GM21381 (cell line): ENCODE measurements at regions not wholly inside any gene's neighbourhood (a gene's known extent, or its start where the extent isn't known, plus 50 kb on each side); places are given as distances from the start of the nearest gene placed in this dataset.

Experiments
- ATAC-seq: cut with Tn5 transposase; IDR thresholded peaks from one replicate; pipeline ENCODE4 v1.9.1; 2021; ENCODE audit warnings: mild to moderate bottlenecking, moderate library complexity; ENCODE audit not compliant: unreplicated experiment

DNA sequence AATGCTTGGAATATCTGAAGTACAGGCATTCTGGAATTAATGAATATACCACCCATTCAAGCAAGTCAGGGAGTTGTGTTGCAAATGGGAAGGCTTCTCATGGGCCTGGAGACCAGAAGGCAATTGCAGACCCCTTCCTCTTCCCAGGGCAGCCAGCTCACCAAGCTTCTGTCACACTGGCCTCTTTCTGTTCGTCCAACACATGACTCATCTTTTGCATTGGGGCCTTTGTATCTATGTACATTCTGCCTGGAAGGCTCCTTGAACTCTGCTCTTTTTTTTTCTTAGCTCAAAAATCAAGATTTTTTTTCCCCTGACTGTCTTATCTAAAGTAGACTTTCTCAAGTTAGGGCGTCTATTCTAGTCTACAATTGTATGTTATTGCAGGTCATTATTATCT, 132.9 kb upstream of the MYLIP start:
- no peak for ATAC-seq

DNA sequence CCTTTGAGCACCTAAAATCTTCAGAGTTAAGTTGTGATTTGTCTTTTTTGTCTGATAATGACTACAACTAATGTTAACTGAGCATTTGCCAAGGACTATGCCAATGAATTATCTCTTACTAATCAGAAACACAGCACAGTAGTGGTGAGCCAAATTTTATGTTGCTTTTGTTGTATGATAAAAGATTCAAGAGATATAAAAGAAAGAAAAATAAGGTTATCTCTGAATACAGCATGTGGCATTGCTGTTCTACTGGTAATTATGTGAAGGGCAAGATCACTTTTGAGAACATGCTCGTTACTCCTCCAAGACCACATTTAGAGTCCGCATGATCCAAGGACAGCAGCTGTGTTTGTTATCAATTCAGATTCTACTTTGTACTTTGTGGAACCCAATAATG, 133.4 kb upstream of the MYLIP start:
- ATAC-seq = no peak

DNA sequence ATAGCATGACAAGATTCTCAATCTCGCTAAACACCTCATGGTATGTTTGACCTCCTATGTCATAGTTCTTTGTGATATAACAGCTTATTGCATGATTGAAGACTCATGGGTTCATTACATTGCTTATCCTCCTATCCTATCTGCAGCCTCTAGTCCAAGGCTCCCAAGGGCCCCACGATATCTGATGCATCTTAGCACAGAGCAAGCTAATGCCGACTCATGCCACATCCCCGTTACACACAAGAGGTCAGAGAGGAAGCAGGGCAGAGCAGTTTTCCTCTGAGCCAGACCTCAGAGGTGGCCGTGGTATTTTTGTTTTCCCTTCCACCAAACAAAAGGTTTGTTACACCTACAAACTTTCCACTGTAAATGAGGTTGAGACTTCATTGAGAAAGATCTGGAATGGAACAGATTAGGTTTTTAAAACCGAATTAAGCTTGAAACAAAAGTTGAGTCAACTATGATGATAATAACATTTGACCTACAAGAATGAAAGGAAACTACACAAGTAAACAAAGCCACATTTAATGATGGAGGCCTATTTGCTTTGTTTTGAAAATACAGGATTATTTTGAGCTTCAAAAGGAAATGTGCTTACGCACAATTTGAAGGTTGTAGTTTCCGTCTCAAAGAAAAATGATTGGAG, 133.9 kb upstream of the MYLIP start:
- no peak for ATAC-seq

DNA sequence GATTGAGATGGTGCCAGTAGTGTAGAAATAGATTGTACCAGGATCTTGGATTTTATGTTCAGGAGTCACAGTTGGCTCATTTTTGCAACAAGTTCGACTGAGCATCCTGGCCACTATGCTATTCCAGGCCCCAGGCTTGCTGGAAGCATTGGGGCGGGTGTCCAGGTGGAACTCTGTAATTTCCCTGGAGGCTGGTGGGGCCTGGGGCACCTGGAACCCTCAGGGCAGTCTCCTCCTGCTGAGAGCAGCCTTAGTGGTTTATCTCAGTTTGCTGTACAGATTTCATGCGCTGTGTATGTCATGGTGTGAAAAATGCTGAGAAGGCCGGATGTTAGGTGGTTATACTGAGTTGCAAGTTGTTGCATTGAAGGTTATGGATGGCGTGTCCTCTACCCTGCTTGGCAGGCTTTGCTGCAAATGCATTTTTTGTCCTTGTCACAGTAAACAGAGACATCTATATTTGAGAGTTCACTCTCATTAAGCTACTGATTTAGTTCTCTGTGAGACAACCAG, 135.1 kb upstream of the MYLIP start:
- no peak for ATAC-seq

DNA sequence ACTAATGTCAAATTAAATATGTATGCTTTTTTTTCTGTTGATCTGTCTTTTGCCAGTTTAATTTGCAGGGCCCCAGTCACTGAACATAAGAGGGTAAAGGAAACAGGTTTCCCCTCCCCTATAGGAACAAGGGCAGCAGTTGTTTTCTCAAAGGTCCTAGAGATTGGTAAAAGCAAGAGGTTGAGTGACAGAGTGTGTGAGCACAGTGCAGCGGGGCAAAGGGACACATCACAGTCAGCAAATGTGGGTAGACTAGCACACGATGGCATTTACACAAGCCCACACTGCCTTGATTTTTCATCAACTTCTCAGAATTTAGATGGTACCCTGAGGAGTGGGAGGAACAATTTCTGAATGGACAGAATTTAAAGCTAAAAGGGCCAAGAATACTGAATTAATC, 138.7 kb upstream of the MYLIP start:
- ATAC-seq = no peak

DNA sequence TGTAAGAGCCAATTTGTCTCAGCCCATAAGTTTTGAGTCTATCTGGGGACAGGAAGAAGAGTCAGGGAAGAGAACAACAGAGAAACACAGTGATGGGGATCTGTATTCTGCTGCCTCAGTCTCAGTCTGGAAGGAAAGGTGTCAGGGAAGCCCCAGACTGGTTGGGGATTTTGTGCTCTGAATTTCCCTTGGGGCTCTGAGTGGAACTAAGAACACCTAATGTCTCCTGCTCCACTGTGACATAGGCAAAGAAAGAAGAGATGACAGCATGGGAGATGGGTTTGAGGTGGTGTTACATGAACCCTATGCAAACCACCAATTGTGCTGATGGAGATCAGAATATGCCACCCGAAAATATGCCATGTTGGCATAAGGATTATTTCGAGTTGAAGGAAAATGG, 139.5 kb upstream of the MYLIP start:
- peak; percentile 64 for ATAC-seq

DNA sequence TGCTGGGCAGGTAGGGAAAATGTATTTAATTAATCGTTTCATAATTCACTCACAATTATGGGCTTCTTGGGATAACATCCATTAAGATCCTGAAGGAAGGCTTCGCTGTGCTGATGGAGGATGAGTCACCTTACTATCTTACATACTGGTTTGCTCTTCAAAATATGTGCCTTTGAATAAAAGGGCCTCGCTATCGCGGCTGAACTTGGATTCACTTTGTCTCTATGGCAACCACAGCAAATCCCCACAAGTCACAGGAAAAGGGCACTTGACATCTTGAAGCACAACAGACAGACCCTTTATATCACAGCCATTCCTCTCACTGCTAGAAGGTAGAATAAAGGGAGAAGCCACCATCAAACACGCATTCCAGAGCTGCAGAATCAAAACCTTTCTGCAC, 141.3 kb upstream of the MYLIP start:
- no peak for ATAC-seq

DNA sequence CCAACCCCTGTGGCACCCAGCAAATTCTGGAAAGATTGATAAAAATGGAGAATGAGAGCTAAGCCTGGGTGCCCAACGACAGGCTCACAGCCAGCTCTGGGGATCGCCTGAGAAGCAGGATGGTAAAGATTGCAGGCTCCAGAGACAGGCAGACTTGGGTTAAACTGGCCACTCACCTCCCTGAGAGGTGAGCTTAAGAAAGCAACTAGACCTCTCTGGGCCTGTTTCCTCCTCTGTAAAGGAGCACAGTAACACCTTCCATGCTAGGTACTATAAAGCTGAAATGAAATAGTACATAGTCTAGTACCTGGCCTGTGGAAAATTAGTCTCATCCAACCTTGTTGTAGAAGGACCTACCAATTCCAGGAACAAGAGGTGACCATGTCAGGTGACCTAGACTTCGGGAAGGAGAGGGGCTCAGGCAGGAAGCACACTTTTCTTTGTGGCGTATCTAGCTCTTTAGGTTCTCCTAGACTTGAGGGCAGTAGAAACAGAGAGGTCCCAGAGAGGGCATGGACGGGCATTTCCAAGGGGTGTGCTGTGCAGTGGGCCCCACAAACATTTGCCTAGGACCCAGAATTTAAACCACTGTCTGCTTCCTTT, 142.8 kb upstream of the MYLIP start:
- no peak for ATAC-seq

DNA sequence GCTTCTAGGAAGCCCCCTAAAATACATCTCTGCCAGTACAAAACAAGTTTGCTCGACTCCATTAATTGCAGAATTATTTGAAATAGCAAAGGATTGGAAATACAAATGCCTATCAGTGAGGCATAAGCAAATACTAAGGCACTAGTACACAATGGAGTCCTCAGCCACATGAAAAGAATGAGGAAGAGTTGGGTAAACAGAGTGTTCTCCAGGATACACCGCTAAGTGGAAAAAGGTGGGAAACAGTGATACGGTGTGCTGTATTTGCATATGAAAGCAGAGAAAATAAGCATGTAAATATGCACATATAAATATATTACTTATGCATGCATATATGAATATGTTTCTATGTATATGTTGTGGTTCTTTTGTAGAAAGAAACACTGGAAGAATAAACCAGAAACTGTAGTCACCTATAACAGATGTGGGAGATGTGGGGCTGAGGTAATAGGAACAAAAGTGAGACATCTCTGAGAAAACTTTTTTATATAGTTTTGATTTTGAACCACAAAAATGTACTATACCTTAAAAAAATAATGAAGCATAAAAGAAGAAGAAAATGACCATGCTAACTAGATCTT, 143.4 kb upstream of the MYLIP start:
- no peak for ATAC-seq

DNA sequence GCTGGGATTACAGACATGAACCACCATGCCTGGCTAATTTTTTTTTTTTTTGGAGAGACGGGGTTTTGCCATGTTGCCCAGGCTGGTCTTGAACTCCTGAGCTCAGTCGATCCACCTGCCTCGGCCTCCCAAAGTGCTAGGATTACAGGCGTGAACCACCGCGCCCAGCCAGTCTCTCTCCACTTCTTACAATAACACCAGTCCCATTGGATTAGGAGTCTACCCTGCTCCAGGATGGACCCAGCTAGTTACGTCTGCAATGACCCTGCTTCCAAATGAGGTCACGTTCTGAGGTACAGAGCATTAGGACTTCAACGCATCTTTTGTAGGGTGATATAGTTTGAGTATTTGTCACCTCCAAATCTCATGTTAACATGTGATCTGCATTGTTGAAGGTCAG, 146.9 kb upstream of the MYLIP start:
- ATAC-seq = no peak

DNA sequence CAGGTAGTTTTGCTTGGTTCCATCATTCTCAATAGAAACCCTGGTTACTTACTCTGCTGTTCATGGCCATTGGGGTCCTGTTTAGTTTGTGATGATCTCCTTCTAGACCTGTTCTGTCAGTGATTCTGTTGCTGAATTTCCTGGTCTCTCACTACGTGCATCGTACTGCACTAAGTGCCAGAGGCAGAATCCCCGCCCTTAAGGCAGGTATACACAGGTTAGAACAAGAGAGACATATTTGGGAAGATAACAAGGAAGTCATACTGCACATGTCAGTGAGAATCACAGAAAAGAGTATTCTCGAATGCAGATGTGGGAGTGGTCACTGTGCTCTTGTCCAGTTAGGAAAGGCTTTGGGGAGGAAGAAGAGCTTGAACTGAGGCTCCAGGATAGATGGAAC, 148.1 kb upstream of the MYLIP start:
- ATAC-seq = no peak

DNA sequence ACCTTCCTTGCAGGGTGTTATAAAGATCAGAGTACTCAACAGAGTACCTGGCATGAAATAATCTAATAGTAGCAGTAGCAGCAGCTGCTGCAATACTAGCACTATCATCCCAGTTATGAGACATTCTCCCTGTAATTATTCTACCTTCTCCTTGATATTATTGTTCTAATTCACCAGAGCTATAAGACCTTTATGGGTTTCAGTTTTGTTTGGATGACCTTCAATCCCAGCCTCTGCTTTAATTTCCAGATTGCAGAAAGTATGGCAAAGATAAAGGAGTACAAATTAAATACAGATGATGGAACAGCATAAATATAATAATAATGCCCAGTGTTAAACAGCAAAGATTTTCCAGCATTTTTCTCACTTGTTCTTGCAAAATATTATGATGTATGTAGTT, 150.5 kb upstream of the MYLIP start:
- ATAC-seq = no peak

DNA sequence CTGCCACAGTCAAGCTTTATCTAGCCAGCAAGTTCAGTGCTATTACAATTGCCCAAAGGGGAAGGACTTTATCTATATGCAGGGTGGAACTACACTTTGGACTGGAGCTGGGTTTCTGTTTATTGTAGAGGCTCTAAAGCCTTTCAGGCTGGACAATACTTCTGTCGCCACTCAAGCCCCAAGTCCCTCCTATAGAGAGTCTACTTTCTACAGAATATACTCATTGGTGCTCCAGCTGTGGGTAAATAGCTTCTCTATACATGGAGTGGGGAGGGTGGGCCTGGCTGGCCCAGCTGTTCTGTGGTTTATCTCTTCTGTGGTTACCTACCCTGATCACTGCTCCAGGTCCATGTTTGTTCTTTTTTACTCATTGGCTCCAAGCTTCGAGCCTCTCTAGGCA, 151.8 kb upstream of the MYLIP start:
- ATAC-seq = no peak

DNA sequence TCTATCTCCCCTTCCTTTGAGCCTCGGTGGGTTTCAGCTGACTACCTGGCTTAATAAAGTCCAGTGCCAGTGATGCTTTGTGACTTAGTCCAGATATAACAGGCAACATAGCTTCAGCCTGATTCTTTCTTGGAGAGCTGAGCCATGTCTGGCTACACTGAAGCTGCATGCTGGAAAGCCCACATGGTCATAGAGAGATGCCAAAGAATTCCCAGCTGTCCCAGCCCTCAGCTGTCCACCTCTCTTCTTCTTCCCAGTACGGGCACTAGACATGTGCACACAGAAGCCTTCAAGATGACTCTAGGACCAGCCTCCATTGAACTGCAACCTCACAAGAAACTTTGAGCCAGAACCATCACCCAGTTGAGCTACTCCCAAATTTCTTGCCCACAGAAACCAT, 154.1 kb upstream of the MYLIP start:
- no peak for ATAC-seq

DNA sequence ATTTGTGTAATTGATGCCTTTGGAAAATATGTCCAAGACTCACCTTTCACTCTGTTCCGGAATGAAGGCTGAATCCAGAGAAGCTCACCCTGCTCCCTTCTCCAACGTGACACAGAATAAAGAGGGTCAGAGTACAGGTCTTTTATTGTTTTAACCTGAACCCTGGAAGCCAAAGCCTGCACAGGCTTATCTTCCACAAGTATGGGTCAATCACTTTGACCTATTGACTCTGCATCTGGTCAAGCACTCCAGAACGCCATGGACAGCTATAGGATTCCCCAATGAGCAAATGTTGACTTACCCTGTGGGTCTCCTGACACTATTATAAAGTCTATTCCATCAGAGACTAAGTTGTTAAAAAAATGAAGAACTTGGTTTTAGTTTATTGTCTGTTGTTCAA, 158.4 kb upstream of the MYLIP start:
- no peak for ATAC-seq

DNA sequence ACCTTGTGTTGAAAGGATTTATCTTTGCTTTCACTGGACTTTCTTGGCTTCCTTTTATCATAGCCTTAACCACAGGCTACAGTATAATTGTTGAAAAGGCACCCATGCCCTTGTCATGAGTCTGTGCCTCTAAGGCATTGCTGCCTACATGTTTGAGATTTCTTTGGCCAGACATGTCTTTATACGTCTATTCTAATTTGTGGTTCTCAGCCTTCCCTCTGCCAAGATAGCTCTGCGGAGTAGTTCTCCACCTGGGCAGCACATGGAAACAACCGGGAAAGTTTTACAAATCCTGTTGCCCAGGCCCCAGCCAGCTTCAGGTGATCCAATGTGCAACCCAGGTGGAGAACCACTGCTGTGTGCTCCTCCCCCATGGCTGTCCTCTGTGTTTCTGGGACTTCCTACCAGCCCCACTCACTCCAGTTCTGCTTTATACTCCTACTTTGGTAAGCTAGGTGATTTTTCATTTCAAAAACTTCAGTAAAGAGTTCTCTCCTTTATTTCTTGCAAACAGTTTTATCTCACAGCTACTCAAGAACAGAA, 159.6 kb upstream of the MYLIP start:
- no peak for ATAC-seq

DNA sequence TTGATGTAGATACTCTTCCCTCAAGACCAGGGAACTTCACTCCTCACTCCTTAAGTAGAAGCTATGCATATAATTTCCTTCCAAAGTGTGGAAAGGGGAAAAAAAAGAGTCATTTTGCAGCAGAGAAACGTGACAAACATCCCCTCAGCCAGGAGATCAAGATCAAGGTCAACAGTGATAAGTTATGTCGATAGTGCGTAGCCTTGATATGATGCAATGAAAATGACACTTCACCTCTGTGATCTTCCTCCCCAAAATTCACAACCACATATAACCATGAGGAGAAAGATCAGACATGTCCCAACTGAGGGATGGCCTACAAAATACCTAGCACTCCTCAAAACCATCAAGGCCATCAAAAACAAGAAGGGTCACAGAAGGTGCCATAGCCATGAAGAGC, 160.4 kb upstream of the MYLIP start:
- no peak for ATAC-seq

DNA sequence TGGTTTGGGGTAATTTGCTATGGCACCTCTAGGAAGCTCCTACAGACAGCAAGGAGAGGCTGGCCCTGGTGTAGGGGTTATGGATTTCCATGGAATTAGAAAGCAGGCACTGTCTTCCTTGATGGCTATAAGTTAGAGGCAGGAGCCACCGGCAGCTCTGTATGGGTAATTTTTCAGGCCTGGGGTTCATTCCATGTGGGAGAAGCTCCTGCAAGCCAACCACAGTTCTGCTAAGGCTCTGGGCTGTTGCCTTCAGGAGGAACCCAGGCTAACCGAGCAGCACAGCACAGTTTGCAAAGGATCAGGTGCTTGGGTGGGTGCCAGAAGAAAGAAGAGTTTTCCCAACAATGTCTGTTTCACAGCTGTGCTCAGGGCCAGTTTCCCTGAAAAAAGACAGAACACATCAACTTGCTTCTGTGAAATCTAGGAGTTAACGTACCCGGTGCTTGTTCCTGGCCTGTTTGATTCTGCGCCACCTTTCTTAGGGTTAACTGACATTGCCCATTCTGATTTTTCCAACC, 162.8 kb upstream of the MYLIP start:
- no peak for ATAC-seq

DNA sequence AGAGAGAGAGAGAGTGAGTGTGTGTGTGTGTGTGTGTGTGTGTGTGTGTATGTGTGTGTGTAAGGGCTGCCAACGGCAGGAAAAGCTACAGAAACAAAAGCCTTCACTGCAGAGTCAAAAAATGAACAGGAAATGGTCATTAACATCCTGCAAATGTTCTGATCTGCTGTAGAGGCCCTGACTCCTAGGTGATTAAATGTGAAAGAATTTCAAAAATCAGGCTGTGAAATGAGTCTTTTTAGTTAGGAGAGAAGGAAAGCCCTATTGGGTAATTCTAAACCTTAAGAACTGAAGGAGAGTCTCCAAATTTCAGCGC, 166.5 kb upstream of the MYLIP start:
- ATAC-seq = no peak

DNA sequence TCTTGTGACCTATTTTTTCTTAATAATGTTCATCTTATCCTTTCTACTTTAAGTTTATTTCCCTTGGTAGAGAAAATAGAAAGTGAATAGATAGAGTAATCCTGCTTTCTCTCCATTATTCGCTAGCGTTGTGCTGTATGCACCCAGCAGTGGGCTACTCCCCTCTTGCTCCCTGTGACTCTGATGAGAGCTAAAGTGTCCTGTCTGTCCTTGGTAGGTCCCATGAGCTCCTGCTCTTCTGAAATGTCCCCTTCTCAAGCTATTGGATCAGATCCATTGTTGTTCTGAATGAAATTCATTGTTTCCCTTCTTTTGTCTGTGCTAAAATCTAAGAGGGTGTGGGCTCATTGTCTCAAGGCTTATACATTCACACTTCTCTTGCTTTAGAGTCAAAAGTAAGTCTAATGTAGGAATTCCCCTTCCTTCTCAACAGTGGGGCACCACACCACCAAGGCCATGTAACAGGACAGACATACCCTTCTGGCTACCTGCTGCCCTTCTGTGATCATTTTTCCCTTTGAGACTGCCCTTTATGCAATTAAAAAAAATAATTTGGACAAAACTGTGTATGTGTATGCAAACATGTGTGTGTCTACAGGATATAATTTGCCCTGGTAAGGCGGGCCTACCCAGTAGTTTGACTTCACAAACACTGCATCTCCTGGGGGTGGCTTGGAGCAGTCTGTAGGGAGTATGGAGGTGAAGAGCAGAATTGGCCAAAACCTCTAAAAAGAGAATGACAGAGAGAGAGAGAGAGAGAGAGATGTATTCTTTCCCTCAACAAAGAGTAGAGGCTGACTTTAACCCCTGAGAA, 167.0 kb upstream of the MYLIP start:
- no peak for ATAC-seq
